Stimulated activated CD4-positive, alpha-beta T cell treated with anti-CD3 and anti-CD28 coated beads, TNF-alpha, amount 100 ng/mL, for 48 hours (primary cell): ENCODE measurements at regions not wholly inside any gene's neighbourhood (a gene's known extent, or its start where the extent isn't known, plus 50 kb on each side); places are given as distances from the start of the nearest gene placed in this dataset.

ENCODE experiments used
- DNase-seq, 3 donors: peaks; one replicate each; pipeline ENCODE4 v3.0.0-alpha.2; 2020; ENCODE audit warnings: low read depth in 3 of 3

- DNase-seq = no peak
Measured at GRCh38 chr2:217040099-217040498, 180.2 kb upstream of the TNP1 start.

- no peak for DNase-seq
Measured at GRCh38 chr2:217038001-217038400, 178.1 kb upstream of the TNP1 start.

- DNase-seq = no peak
Measured at GRCh38 chr2:217037353-217037752, 177.5 kb upstream of the TNP1 start.

GRCh38 chr2:217035967-217036366 is 176.1 kb upstream of the TNP1 start:
- DNase-seq = no peak

- no peak for DNase-seq
Measured at GRCh38 chr2:217033186-217033585, 173.3 kb upstream of the TNP1 start.

GRCh38 chr2:217031445-217031844 is 171.6 kb upstream of the TNP1 start:
- no peak for DNase-seq

GRCh38 chr2:217030081-217030480 is 170.2 kb upstream of the TNP1 start:
- no peak for DNase-seq

- DNase-seq = no peak
Measured at GRCh38 chr2:217028128-217028527, 168.3 kb upstream of the TNP1 start.

- no peak for DNase-seq
Measured at GRCh38 chr2:217027414-217027813, 167.6 kb upstream of the TNP1 start.

- no peak for DNase-seq
Measured at GRCh38 chr2:217026569-217026968, 166.7 kb upstream of the TNP1 start.

GRCh38 chr2:217026161-217026560 is 166.3 kb upstream of the TNP1 start:
- no peak for DNase-seq

- DNase-seq = no peak
Measured at GRCh38 chr2:217023611-217024010, 163.7 kb upstream of the TNP1 start.

GRCh38 chr2:217017456-217018252 is 157.8 kb upstream of the TNP1 start:
- DNase-seq = no peak

- DNase-seq = no peak
Measured at GRCh38 chr2:217016796-217017419, 157.0 kb upstream of the TNP1 start.

- DNase-seq = no peak
Measured at GRCh38 chr2:217014328-217015105, 154.7 kb upstream of the TNP1 start.

- DNase-seq = no peak
Measured at GRCh38 chr2:217013926-217014325, 154.1 kb upstream of the TNP1 start.

GRCh38 chr2:217011576-217011975 is 151.7 kb upstream of the TNP1 start:
- DNase-seq = no peak

GRCh38 chr2:217010173-217010572 is 150.3 kb upstream of the TNP1 start:
- no peak for DNase-seq

GRCh38 chr2:217008794-217009193 is 148.9 kb upstream of the TNP1 start:
- DNase-seq = no peak

GRCh38 chr2:217006217-217006616 is 146.4 kb upstream of the TNP1 start:
- no peak for DNase-seq

GRCh38 chr2:217004656-217005055 is 144.8 kb upstream of the TNP1 start:
- DNase-seq = no peak

GRCh38 chr2:217001740-217002139 is 141.9 kb upstream of the TNP1 start:
- no peak for DNase-seq

GRCh38 chr2:217000406-217000805 is 140.5 kb upstream of the TNP1 start:
- DNase-seq = no peak
